PC-3 (cell line): ENCODE measurements at regions not wholly inside any gene's neighbourhood (a gene's known extent, or its start where the extent isn't known, plus 50 kb on each side); places are given as distances from the start of the nearest gene placed in this dataset.

Source experiments
- ATAC-seq: fragments of 200-7000 bp; cut with Tn5 transposase; 2 replicates; pipeline ENCODE4 v1.9.1; 2020; ENCODE audit warnings: mild to moderate bottlenecking, moderate library complexity
- BruUV-seq: library from RNA; stranded (reverse); fragments of 400-500 nt; replicated peaks from 2 replicates; lab custom pipeline; 2021; lab: Mats Ljungman, UMichigan
- CTCF ChIA-PET: fragments of 300-600 bp; sonication (Branson Sonifier 250); formaldehyde crosslinking; loops from one replicate; lab custom pipeline; 2022; ENCODE audit warnings: antibody characterized with exemption; lab: Charles Lee
- POLR2A ChIA-PET: fragments of 300-600 bp; sonication (Branson Sonifier 250); formaldehyde crosslinking; loops from one replicate; lab custom pipeline; 2022; ENCODE audit warnings: antibody characterized with exemption; ENCODE audit not compliant: unreplicated experiment; lab: Charles Lee
- DNase-seq: peaks from one replicate; pipeline ENCODE4 v3.0.0-alpha.2; 2015
- H2AFZ ChIP-seq: fragments of 300-600 bp; sonication (generic); 2 replicates; pipeline ENCODE4 v1.6.0; 2016; ENCODE audit warnings: antibody characterized with exemption, low read length
- H3F3A ChIP-seq: fragments of 300-600 bp; sonication (generic); one replicate; pipeline ENCODE4 v1.6.0; 2017; ENCODE audit warnings: antibody characterized with exemption, low read length, control low read depth, mild to moderate bottlenecking; ENCODE audit not compliant: unreplicated experiment
- H3K27ac ChIP-seq: fragments of 300-600 bp; sonication (generic); 2 replicates; pipeline ENCODE4 v1.5.1; 2016; ENCODE audit warnings: mild to moderate bottlenecking, low read length
- H3K27me3 ChIP-seq: fragments of 300-600 bp; sonication (generic); 2 replicates; pipeline ENCODE4 v1.6.1; 2016; ENCODE audit warnings: low read length, mixed read lengths
- H3K36me3 ChIP-seq: fragments of 300-600 bp; sonication (generic); 2 replicates; pipeline ENCODE4 v1.6.1; 2016; ENCODE audit warnings: low read depth, mixed run types, low read length, mixed read lengths
- H3K4me1 ChIP-seq: fragments of 300-600 bp; sonication (generic); 2 replicates; pipeline ENCODE4 v1.5.1; 2016; ENCODE audit warnings: low read length; ENCODE audit not compliant: insufficient read depth
- H3K4me2 ChIP-seq: fragments of 300-600 bp; sonication (generic); 2 replicates; pipeline ENCODE4 v1.6.0; 2016; ENCODE audit warnings: low read length
- H3K4me3 ChIP-seq: fragments of 300-600 bp; sonication (generic); 2 replicates; pipeline ENCODE4 v1.5.1; 2016; ENCODE audit warnings: mild to moderate bottlenecking, low read length, mixed read lengths
- H3K79me2 ChIP-seq: fragments of 300-600 bp; sonication (generic); 2 replicates; pipeline ENCODE4 v1.6.1; 2017; ENCODE audit warnings: low read length, mixed read lengths
- H3K9ac ChIP-seq: fragments of 300-600 bp; sonication (generic); 2 replicates; pipeline ENCODE4 v1.6.0; 2016; ENCODE audit warnings: mild to moderate bottlenecking, low read length
- H3K9me2 ChIP-seq: fragments of 300-600 bp; sonication (generic); replicated peaks from 2 replicates; pipeline ENCODE4 v1.6.1; 2016; ENCODE audit warnings: mixed run types, low read length, mixed read lengths
- H3K9me3 ChIP-seq: fragments of 300-600 bp; sonication (generic); 2 replicates; pipeline ENCODE4 v1.6.1; 2016; ENCODE audit warnings: low read length, mixed read lengths
- H4K20me1 ChIP-seq: fragments of 300-600 bp; sonication (generic); 2 replicates; pipeline ENCODE4 v1.6.1; 2016; ENCODE audit warnings: low read length, mixed read lengths
- EZH2 ChIP-seq: fragments of 300-600 bp; sonication (generic); IDR thresholded peaks from one replicate; pipeline ENCODE4 v1.6.1; 2017; ENCODE audit warnings: antibody characterized with exemption, mild to moderate bottlenecking, low read length; ENCODE audit not compliant: unreplicated experiment
- EZH2phosphoT487 ChIP-seq: fragments of 300-600 bp; sonication (generic); IDR thresholded peaks from 2 replicates; pipeline ENCODE4 v1.6.1; 2018; ENCODE audit warnings: mild to moderate bottlenecking, antibody characterized with exemption, low read length, borderline replicate concordance
- intact Hi-C: fragments of 100-400 bp; cut with micrococcal nuclease; formaldehyde crosslinking; loops from 2 replicates; pipeline ENCODE4 v1.9.0; 2023
- TF ChIP-seq, protein P1 (sequence below): fragments of 300-600 bp; sonication (generic); conservative IDR thresholded peaks from 2 replicates; pipeline ENCODE4 v1.5.1; 2017; ENCODE audit warnings: antibody characterized with exemption, low read depth, mild to moderate bottlenecking, low read length

GRCh38 chr18:1653873-1654272 lies 749.2 kb downstream of the ADCYAP1 start:
- no peak overlapping the region for H3K4me2 ChIP-seq
- H3K27ac ChIP-seq = no peak overlapping the region
- no peaks in the 10 kb centered on the region for H3K4me1 ChIP-seq
- H3K79me2 ChIP-seq = no peaks in the 10 kb centered on the region
- H2AFZ ChIP-seq = no peak overlapping the region
- BruUV-seq = no TSS peak
- H3K9me3 ChIP-seq = no peaks in the 10 kb centered on the region
- H3K4me3 ChIP-seq = no peak overlapping the region
- DNase-seq (no peak), ATAC-seq (no peak)
- no peaks in the 10 kb centered on the region for H4K20me1 ChIP-seq
- H3F3A ChIP-seq = no peaks in the 10 kb centered on the region
- ChIA-PET POLR2A (no interaction called here), CTCF (no interaction called here)
- intact Hi-C loops = no loop called here
- H3K9ac ChIP-seq = no peak overlapping the region
- H3K36me3 ChIP-seq = no peaks in the 10 kb centered on the region
- no peak for TF ChIP-seq EZH2phosphoT487
- no peak for TF ChIP-seq EZH2
- TF ChIP-seq, protein P1, sequence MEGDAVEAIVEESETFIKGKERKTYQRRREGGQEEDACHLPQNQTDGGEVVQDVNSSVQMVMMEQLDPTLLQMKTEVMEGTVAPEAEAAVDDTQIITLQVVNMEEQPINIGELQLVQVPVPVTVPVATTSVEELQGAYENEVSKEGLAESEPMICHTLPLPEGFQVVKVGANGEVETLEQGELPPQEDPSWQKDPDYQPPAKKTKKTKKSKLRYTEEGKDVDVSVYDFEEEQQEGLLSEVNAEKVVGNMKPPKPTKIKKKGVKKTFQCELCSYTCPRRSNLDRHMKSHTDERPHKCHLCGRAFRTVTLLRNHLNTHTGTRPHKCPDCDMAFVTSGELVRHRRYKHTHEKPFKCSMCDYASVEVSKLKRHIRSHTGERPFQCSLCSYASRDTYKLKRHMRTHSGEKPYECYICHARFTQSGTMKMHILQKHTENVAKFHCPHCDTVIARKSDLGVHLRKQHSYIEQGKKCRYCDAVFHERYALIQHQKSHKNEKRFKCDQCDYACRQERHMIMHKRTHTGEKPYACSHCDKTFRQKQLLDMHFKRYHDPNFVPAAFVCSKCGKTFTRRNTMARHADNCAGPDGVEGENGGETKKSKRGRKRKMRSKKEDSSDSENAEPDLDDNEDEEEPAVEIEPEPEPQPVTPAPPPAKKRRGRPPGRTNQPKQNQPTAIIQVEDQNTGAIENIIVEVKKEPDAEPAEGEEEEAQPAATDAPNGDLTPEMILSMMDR = no peak
- no peaks in the 10 kb centered on the region for H3K9me2 ChIP-seq
- H3K27me3 ChIP-seq = peaks cover 60% of the 10 kb centered on the region

DNA sequence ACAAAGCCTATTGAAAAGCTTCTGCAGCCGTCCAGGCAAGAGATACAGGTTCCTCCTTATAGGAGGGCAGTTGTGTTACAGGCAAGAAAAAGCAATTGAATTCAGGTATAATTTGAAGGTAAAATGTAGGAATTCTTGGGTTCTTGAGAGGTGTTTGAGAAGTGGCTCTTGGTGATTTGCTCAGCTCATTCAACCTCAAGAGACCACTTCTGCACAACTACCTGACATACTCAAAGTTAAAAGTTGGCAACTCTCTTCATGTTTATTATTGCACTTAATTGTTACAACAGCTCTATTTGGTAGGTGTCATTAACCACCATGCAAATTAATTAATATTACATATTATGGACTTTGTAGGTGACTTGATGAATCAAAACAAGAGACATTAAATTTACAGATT lies 753.2 kb downstream of the ADCYAP1 start:
- H3K4me3 ChIP-seq = no peak overlapping the region
- no peaks in the 10 kb centered on the region for H3K9me2 ChIP-seq
- no peak overlapping the region for H3K4me2 ChIP-seq
- DNase-seq = no peak
- H4K20me1 ChIP-seq = no peaks in the 10 kb centered on the region
- no peak for ATAC-seq
- ChIA-PET CTCF (no interaction called here), POLR2A (no interaction called here)
- no peak overlapping the region for H3K9ac ChIP-seq
- H3F3A ChIP-seq = no peaks in the 10 kb centered on the region
- peaks cover 66% of the 10 kb centered on the region for H3K27me3 ChIP-seq
- H2AFZ ChIP-seq = no peak overlapping the region
- intact Hi-C loops = loop anchor here (2.0 kb wide), 1 partner anchor 63 kb away; no protein-coding TSS in a partner anchor
- H3K79me2 ChIP-seq = no peaks in the 10 kb centered on the region
- no peaks in the 10 kb centered on the region for H3K36me3 ChIP-seq
- H3K27ac ChIP-seq = no peak overlapping the region
- H3K9me3 ChIP-seq = no peaks in the 10 kb centered on the region
- no TSS peak for BruUV-seq
- TF ChIP-seq, protein P1 = no peak
- no peak for TF ChIP-seq EZH2
- TF ChIP-seq EZH2phosphoT487 = no peak
- no peaks in the 10 kb centered on the region for H3K4me1 ChIP-seq

- POLR2A ChIA-PET = no interaction called here
- no peak overlapping the region for H2AFZ ChIP-seq
Measured at GRCh38 chr18:1658908-1659566, 754.4 kb downstream of the ADCYAP1 start.

More at GRCh38 chr18:1658908-1659566, 754.4 kb downstream of the ADCYAP1 start:
- no peaks in the 10 kb centered on the region for H3K4me1 ChIP-seq
- no peak overlapping the region for H3K4me3 ChIP-seq
- no peak overlapping the region for H3K27ac ChIP-seq
- BruUV-seq = no TSS peak
- H3K4me2 ChIP-seq = no peak overlapping the region
- H3K9ac ChIP-seq = no peak overlapping the region
- TF ChIP-seq EZH2phosphoT487 = no peak
- TF ChIP-seq, protein P1 = no peak
- TF ChIP-seq EZH2 = no peak
- no peaks in the 10 kb centered on the region for H3F3A ChIP-seq
- intact Hi-C loops = no loop called here
- H3K27me3 ChIP-seq = peaks cover 61% of the 10 kb centered on the region
- H3K36me3 ChIP-seq = peaks cover 1% of the 10 kb centered on the region; the same call in 1 of the 2 replicates
- no peaks in the 10 kb centered on the region for H3K79me2 ChIP-seq
- no peaks in the 10 kb centered on the region for H3K9me2 ChIP-seq
- ATAC-seq (no peak), DNase-seq (no peak)
- CTCF ChIA-PET = no interaction called here
- no peaks in the 10 kb centered on the region for H4K20me1 ChIP-seq
- no peaks in the 10 kb centered on the region for H3K9me3 ChIP-seq
